Bronchial epithelial cell (primary cell): ENCODE measurements at regions not wholly inside any gene's neighbourhood (a gene's known extent, or its start where the extent isn't known, plus 50 kb on each side); places are given as distances from the start of the nearest gene placed in this dataset.
A peak's percentile ranks its signal among the peaks of the same experiment; 100 is the strongest.

Experiments
- DNase-seq: peaks from one replicate; pipeline ENCODE4 v3.0.0-alpha.2; 2010; ENCODE audit warnings: low read depth
- FAIRE-seq: peaks from 2 replicates; lab custom pipeline; 2011; peaks lifted over from hg19 to GRCh38; lab: Jason Lieb, UNC
- H3K27me3 ChIP-seq: 2 replicates; pipeline ENCODE4 v1.5.1; 2011; ENCODE audit warnings: low read length; ENCODE audit not compliant: control insufficient read depth, insufficient read depth
- H3K36me3 ChIP-seq: 2 replicates; pipeline ENCODE4 v1.5.1; 2011; ENCODE audit warnings: low read length; ENCODE audit not compliant: control insufficient read depth, insufficient read depth
- H3K4me3 ChIP-seq: 2 replicates; pipeline ENCODE4 v1.5.1; 2011; ENCODE audit warnings: mild to moderate bottlenecking, low read depth, low read length, control low read depth
- CTCF ChIP-seq: IDR thresholded peaks from 2 replicates; pipeline ENCODE4 v1.5.1; 2011; ENCODE audit warnings: mild to moderate bottlenecking, moderate library complexity, low read length, control low read depth, inconsistent platforms; ENCODE audit not compliant: insufficient read depth, severe bottlenecking

GRCh38 chr4:156401371-156401770, 447.7 kb upstream of the CTSO start:
- TF ChIP-seq CTCF: no peak
- no peaks in the 10 kb centered on the region for H3K27me3 ChIP-seq
- FAIRE-seq (no peak), DNase-seq (no peak)
- no peak overlapping the region for H3K4me3 ChIP-seq
- no peaks in the 10 kb centered on the region for H3K36me3 ChIP-seq

- no peak overlapping the region for H3K4me3 ChIP-seq
- DNase-seq (peak; percentile 10), FAIRE-seq (no peak)
- no peaks in the 10 kb centered on the region for H3K27me3 ChIP-seq
- no peak for TF ChIP-seq CTCF
- no peaks in the 10 kb centered on the region for H3K36me3 ChIP-seq
Observed at GRCh38 chr4:156396534-156396933, 442.9 kb upstream of the CTSO start.

GRCh38 chr4:156391325-156391653, 437.6 kb upstream of the CTSO start:
- TF ChIP-seq CTCF: no peak
- no peak for FAIRE-seq
- Histone ChIP-seq H3K27me3 (no peaks in the 10 kb centered on the region), H3K36me3 (no peaks in the 10 kb centered on the region), H3K4me3 (no peak overlapping the region)
- DNase-seq: no peak

GRCh38 chr4:156390599-156391324, 437.1 kb upstream of the CTSO start:
- DNase-seq (no peak), FAIRE-seq (no peak)
- H3K36me3 ChIP-seq: no peaks in the 10 kb centered on the region
- H3K4me3 ChIP-seq: no peak overlapping the region
- no peak for TF ChIP-seq CTCF
- no peaks in the 10 kb centered on the region for H3K27me3 ChIP-seq

- H3K36me3 ChIP-seq: no peaks in the 10 kb centered on the region
- TF ChIP-seq CTCF: no peak
- no peak overlapping the region for H3K4me3 ChIP-seq
- FAIRE-seq (no peak), DNase-seq (no peak)
- H3K27me3 ChIP-seq: no peaks in the 10 kb centered on the region
Observed at GRCh38 chr4:156388826-156389225, 435.2 kb upstream of the CTSO start.
